HG03175 (cell line): ENCODE measurements at regions not wholly inside any gene's neighbourhood (a gene's known extent, or its start where the extent isn't known, plus 50 kb on each side); places are given as distances from the start of the nearest gene placed in this dataset.

Experiments
- ATAC-seq: cut with Tn5 transposase; IDR thresholded peaks from one replicate; pipeline ENCODE4 v1.9.1; 2021; ENCODE audit warnings: mild to moderate bottlenecking, moderate library complexity; ENCODE audit not compliant: unreplicated experiment

GRCh38 chr10:3287572-3288445, 115.2 kb upstream of the PITRM1 start:
- ATAC-seq, result no peak

- ATAC-seq, result no peak
These were observed 110.1 kb upstream of the PITRM1 start for GRCh38 chr10:3282674-3283017.

GRCh38 chr10:3281941-3282673, 109.5 kb upstream of the PITRM1 start:
- ATAC-seq, result no peak

GRCh38 chr10:3278771-3279170, 106.2 kb upstream of the PITRM1 start:
- ATAC-seq, result no peak

- no peak for ATAC-seq
These were observed 105.0 kb upstream of the PITRM1 start for GRCh38 chr10:3277566-3277965.

GRCh38 chr10:3274414-3274813, 101.8 kb upstream of the PITRM1 start:
- ATAC-seq, result no peak

- no peak for ATAC-seq
These were observed 101.4 kb upstream of the PITRM1 start for GRCh38 chr10:3273966-3274365.

- no peak for ATAC-seq
These were observed 99.7 kb upstream of the PITRM1 start for GRCh38 chr10:3272300-3272699.

GRCh38 chr10:3271354-3272115, 99.0 kb upstream of the PITRM1 start:
- no peak for ATAC-seq

- no peak for ATAC-seq
These were observed 98.2 kb upstream of the PITRM1 start for GRCh38 chr10:3270577-3271316.

- no peak for ATAC-seq
These were observed 95.4 kb upstream of the PITRM1 start for GRCh38 chr10:3268025-3268424.

- no peak for ATAC-seq
These were observed 92.5 kb upstream of the PITRM1 start for GRCh38 chr10:3265088-3265487.

GRCh38 chr10:3264161-3264761, 91.7 kb upstream of the PITRM1 start:
- no peak for ATAC-seq

GRCh38 chr10:3263747-3264146, 91.2 kb upstream of the PITRM1 start:
- no peak for ATAC-seq

GRCh38 chr10:3263082-3263481, 90.5 kb upstream of the PITRM1 start:
- ATAC-seq, result no peak

GRCh38 chr10:3261921-3262320, 89.3 kb upstream of the PITRM1 start:
- ATAC-seq, result no peak

GRCh38 chr10:3260066-3260834, 87.7 kb upstream of the PITRM1 start:
- ATAC-seq, result no peak

- ATAC-seq, result no peak
These were observed 86.9 kb upstream of the PITRM1 start for GRCh38 chr10:3259499-3259898.

GRCh38 chr10:3258394-3258793, 85.8 kb upstream of the PITRM1 start:
- ATAC-seq, result no peak

GRCh38 chr10:3255616-3256015, 83.0 kb upstream of the PITRM1 start:
- ATAC-seq, result no peak
